Esophagus muscularis mucosa (tissue), 3 donors: ENCODE measurements at regions not wholly inside any gene's neighbourhood (a gene's known extent, or its start where the extent isn't known, plus 50 kb on each side); places are given as distances from the start of the nearest gene placed in this dataset.

ENCODE experiments used
- CTCF ChIP-seq, 3 experiments: fragments of 200-600 bp in 2 of 3; fragments of 450-650 bp in 1 of 3; sonication (generic) in 2 of 3; IDR thresholded peaks; one replicate each; pipeline ENCODE4 v1.5.1; 2017 to 2019; ENCODE audit warnings: antibody characterized with exemption in 3 of 3, mild to moderate bottlenecking in 2 of 3, moderate library complexity in 1 of 3
- EP300 ChIP-seq: sonication (generic); formaldehyde crosslinking; IDR thresholded peaks from one replicate; pipeline ENCODE4 v1.6.1; 2017; ENCODE audit warnings: antibody characterized with exemption

- TF ChIP-seq EP300 = no peak
- TF ChIP-seq CTCF (IDR thresholded peaks at IDR 0.05) = no peak
Observed at GRCh38 chr19:31112158-31112557, 237.1 kb downstream of the TSHZ3 start.
